MM.1S (cell line): ENCODE measurements at regions not wholly inside any gene's neighbourhood (a gene's known extent, or its start where the extent isn't known, plus 50 kb on each side); places are given as distances from the start of the nearest gene placed in this dataset.

Experiments used
- DNase-seq: peaks from one replicate; pipeline ENCODE4 v3.0.0-alpha.2; 2015
- H2AFZ ChIP-seq: fragments of 300-600 bp; sonication (generic); 2 replicates; pipeline ENCODE4 v1.6.0; 2016; ENCODE audit warnings: antibody characterized with exemption, low read length
- H3F3A ChIP-seq: fragments of 300-600 bp; sonication (generic); 2 replicates; pipeline ENCODE4 v1.6.1; 2016; ENCODE audit warnings: mild to moderate bottlenecking, antibody characterized with exemption, low read length, moderate library complexity, mixed read lengths; ENCODE audit not compliant: insufficient read depth
- H3K27ac ChIP-seq: fragments of 300-600 bp; sonication (generic); 2 replicates; pipeline ENCODE4 v1.5.1; 2016; ENCODE audit warnings: mild to moderate bottlenecking, low read length
- H3K27me3 ChIP-seq: fragments of 300-600 bp; sonication (generic); replicated peaks from 2 replicates; pipeline ENCODE4 v1.6.0; 2016; ENCODE audit warnings: low read length; ENCODE audit not compliant: insufficient read depth
- H3K36me3 ChIP-seq: fragments of 300-600 bp; sonication (generic); replicated peaks from 2 replicates; pipeline ENCODE4 v1.6.1; 2016; ENCODE audit warnings: mild to moderate bottlenecking, low read length, mixed read lengths; ENCODE audit not compliant: insufficient read depth
- H3K4me1 ChIP-seq: fragments of 300-600 bp; sonication (generic); 2 replicates; pipeline ENCODE4 v1.6.1; 2016; ENCODE audit warnings: low read length, mixed read lengths
- H3K4me2 ChIP-seq: fragments of 300-600 bp; sonication (generic); 2 replicates; pipeline ENCODE4 v1.6.0; 2016; ENCODE audit warnings: low read depth, low read length
- H3K4me3 ChIP-seq: fragments of 300-600 bp; sonication (generic); 2 replicates; pipeline ENCODE4 v1.5.1; 2016; ENCODE audit warnings: low read length, mixed read lengths
- H3K79me2 ChIP-seq: fragments of 300-600 bp; sonication (generic); 2 replicates; pipeline ENCODE4 v1.6.1; 2016; ENCODE audit warnings: mixed run types, low read length, mixed read lengths
- H3K9ac ChIP-seq: fragments of 300-600 bp; sonication (generic); 2 replicates; pipeline ENCODE4 v1.6.1; 2016; ENCODE audit warnings: low read length, mixed read lengths
- H3K9me2 ChIP-seq: fragments of 300-600 bp; sonication (generic); replicated peaks from 2 replicates; pipeline ENCODE4 v1.6.1; 2016; ENCODE audit warnings: mild to moderate bottlenecking, low read length, mixed read lengths; ENCODE audit not compliant: insufficient read depth
- H3K9me3 ChIP-seq: fragments of 300-600 bp; sonication (generic); replicated peaks from 2 replicates; pipeline ENCODE4 v1.6.1; 2016; ENCODE audit warnings: mild to moderate bottlenecking, low read length, mixed read lengths; ENCODE audit not compliant: insufficient read depth
- H4K20me1 ChIP-seq: fragments of 300-600 bp; sonication (generic); 2 replicates; pipeline ENCODE4 v1.6.1; 2016; ENCODE audit warnings: mild to moderate bottlenecking, low read length, moderate library complexity, mixed read lengths; ENCODE audit not compliant: insufficient read depth
- CTCF ChIP-seq: fragments of 300-600 bp; sonication (generic); IDR thresholded peaks from 2 replicates; pipeline ENCODE4 v1.5.1; 2016; ENCODE audit warnings: antibody characterized with exemption, low read length, mixed read lengths
- EZH2 ChIP-seq: fragments of 300-600 bp; sonication (generic); optimal IDR thresholded peaks from 2 replicates; pipeline ENCODE3; 2017; ENCODE audit warnings: low read depth, mild to moderate bottlenecking, antibody characterized with exemption, low read length, mixed read lengths
- EZH2phosphoT487 ChIP-seq: fragments of 300-600 bp; sonication (generic); IDR thresholded peaks from 2 replicates; pipeline ENCODE4 v1.6.1; 2018; ENCODE audit warnings: antibody characterized with exemption, low read length

DNA sequence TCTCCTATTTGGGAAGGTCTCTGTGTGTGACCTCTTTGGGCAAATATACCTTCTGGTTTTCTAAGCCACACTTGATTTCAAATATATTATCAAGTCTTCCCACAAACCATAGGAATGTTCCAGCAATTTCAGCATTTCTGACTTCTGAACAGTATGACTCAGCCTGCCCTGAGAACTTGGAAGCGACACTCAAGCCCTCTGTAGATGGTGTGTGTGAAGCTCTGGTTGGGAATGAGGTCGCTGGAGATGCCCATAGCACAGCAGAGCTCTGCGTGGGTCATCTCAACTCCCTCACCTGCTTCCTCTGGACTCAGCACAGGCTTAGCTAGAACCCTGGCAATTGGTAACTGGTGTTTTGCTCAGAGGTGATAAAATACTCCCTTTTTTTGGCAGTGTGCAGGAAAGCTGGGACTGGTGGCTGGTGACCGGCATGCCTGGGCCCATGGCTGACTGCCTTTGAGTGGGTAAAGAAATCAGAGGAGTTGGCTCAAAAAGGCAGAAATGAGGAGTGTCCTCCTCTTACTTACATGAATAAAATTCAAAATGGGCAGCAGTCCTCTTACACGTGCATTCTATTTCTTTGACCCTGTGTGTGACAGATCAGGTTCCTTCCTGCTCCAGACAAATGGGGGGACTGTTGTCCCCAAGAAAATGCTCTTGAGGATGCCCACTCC, 87.5 kb upstream of the NRP1 start:
- no peak overlapping the region for H3K4me2 ChIP-seq
- TF ChIP-seq EZH2 (no peak), EZH2phosphoT487 (no peak), CTCF (no peak)

GRCh38 chr10:33419311-33419710, 84.8 kb upstream of the NRP1 start:
- no peak overlapping the region for H3K4me2 ChIP-seq
- TF ChIP-seq EZH2phosphoT487 = no peak
- H3K36me3 ChIP-seq = no peaks in the 10 kb centered on the region
- no peaks in the 10 kb centered on the region for H4K20me1 ChIP-seq
- H3K9me2 ChIP-seq = no peaks in the 10 kb centered on the region
- no peak overlapping the region for H3K9ac ChIP-seq
- H2AFZ ChIP-seq = no peak overlapping the region
- H3K4me3 ChIP-seq = no peak overlapping the region
- no peaks in the 10 kb centered on the region for H3K27me3 ChIP-seq
- no peaks in the 10 kb centered on the region for H3K4me1 ChIP-seq
- no peak overlapping the region for H3K27ac ChIP-seq
- no peaks in the 10 kb centered on the region for H3K9me3 ChIP-seq
- no peaks in the 10 kb centered on the region for H3F3A ChIP-seq
- no peak for DNase-seq
- H3K79me2 ChIP-seq = no peaks in the 10 kb centered on the region

More for the DNA sequence above, 87.5 kb upstream of the NRP1 start:
- H3K9me2 ChIP-seq = no peaks in the 10 kb centered on the region
- H3K4me3 ChIP-seq = no peak overlapping the region
- no peaks in the 10 kb centered on the region for H3F3A ChIP-seq
- no peaks in the 10 kb centered on the region for H3K36me3 ChIP-seq
- no peak overlapping the region for H3K27ac ChIP-seq
- no peaks in the 10 kb centered on the region for H3K27me3 ChIP-seq
- no peaks in the 10 kb centered on the region for H3K79me2 ChIP-seq
- H3K9ac ChIP-seq = no peak overlapping the region
- H2AFZ ChIP-seq = no peak overlapping the region
- H4K20me1 ChIP-seq = no peaks in the 10 kb centered on the region
- H3K9me3 ChIP-seq = no peaks in the 10 kb centered on the region
- DNase-seq = no peak
- H3K4me1 ChIP-seq = no peaks in the 10 kb centered on the region

DNA sequence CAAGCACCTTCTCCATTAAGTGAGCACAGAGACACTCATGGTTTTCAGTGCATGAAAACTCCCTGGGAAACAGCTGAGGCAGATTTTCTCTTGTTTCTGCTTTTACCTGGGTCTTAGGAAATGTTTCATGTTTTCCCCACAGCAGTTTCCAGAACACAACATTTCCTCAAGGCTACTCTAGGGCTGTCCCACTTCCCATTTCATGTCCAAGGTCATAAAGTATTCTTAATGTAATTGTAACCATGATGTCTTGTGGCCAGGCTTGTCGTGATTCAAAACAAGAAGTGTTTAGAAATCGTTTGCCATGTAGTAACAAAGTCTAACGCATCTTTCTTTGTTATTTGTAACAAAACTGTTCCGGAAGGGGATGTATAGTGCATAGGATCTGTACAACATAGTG, 83.8 kb upstream of the NRP1 start:
- Histone ChIP-seq H3K9me2 (no peaks in the 10 kb centered on the region), H4K20me1 (no peaks in the 10 kb centered on the region), H3K4me3 (no peak overlapping the region), H3K27ac (no peak overlapping the region), H3F3A (no peaks in the 10 kb centered on the region), H3K4me1 (no peaks in the 10 kb centered on the region), H3K9ac (no peak overlapping the region), H3K4me2 (no peak overlapping the region), H3K79me2 (no peaks in the 10 kb centered on the region), H3K36me3 (no peaks in the 10 kb centered on the region), H2AFZ (no peak overlapping the region), H3K9me3 (no peaks in the 10 kb centered on the region), H3K27me3 (no peaks in the 10 kb centered on the region)
- TF ChIP-seq EZH2phosphoT487 = no peak
- no peak for TF ChIP-seq CTCF
- no peak for TF ChIP-seq EZH2
- no peak for DNase-seq

DNA sequence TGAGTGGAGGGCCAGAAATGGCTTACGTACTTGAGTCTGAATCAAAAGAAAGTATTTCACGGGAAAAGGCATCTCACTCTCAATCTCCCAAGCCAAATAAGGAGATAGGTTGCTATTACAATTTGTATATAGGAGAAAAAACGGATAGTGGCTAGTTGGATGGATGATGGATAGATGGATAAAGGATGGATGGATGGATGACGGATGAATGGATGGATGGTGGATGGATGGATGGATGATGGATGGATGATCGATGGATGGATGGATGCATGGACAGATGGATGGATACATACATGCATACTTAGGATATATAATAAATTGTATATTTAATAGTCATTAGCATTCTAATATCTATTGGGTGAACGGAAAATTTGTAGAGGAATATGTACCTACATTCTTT, 82.2 kb upstream of the NRP1 start:
- Histone ChIP-seq H3F3A (no peaks in the 10 kb centered on the region), H2AFZ (no peak overlapping the region), H3K79me2 (no peaks in the 10 kb centered on the region), H3K9ac (no peak overlapping the region), H3K9me2 (no peaks in the 10 kb centered on the region), H4K20me1 (no peaks in the 10 kb centered on the region), H3K4me3 (no peak overlapping the region), H3K36me3 (no peaks in the 10 kb centered on the region), H3K4me2 (no peak overlapping the region), H3K27ac (no peak overlapping the region), H3K9me3 (no peaks in the 10 kb centered on the region), H3K4me1 (no peaks in the 10 kb centered on the region), H3K27me3 (no peaks in the 10 kb centered on the region)
- TF ChIP-seq CTCF (no peak), EZH2 (no peak), EZH2phosphoT487 (no peak)
- no peak for DNase-seq
